ENCODE measurements at regions not wholly inside any gene's neighbourhood (a gene's known extent, or its start where the extent isn't known, plus 50 kb on each side); places are given as distances from the start of the nearest gene placed in this dataset.
"Not testable (repeated sequence)": the region's sequence is repeated elsewhere in the genome, so short reads cannot be mapped to it uniquely, and the experiment has no call there.

GRCh38 chr12:90792718-90793117 is 162.3 kb downstream of the CCER1 start:
- not testable (repeated sequence) for TF ChIP-seq POLR2AphosphoS5 (IDR thresholded peaks at IDR 0.05; ENCODE audit: low read depth, low read length); TAF1 (IDR thresholded peaks at IDR 0.05; ENCODE audit: borderline replicate concordance, low read depth, low read length); POLR2A (IDR thresholded peaks at IDR 0.05; ENCODE audit: low read depth, low read length)
